ENCODE measurements at regions not wholly inside any gene's neighbourhood (a gene's known extent, or its start where the extent isn't known, plus 50 kb on each side); places are given as distances from the start of the nearest gene placed in this dataset.
"Not testable (repeated sequence)": the region's sequence is repeated elsewhere in the genome, so short reads cannot be mapped to it uniquely, and the experiment has no call there.

GRCh38 chr21:25199944-25200343 lies 407.3 kb downstream of the MRPL39 start:
- intact Hi-C loops (cut with DNase I): no loop called here
- ATAC-seq: no peak
- no peak for DNase-seq (ENCODE audit: missing footprints)

- no peak for ATAC-seq
- intact Hi-C loops (cut with DNase I): no loop called here
- DNase-seq (ENCODE audit: missing footprints): no peak
These were observed 416.1 kb downstream of the MRPL39 start for GRCh38 chr21:25191141-25191540.

- intact Hi-C loops (cut with DNase I): no loop called here
- DNase-seq (ENCODE audit: missing footprints) (no peak), ATAC-seq (peak; percentile 57)
These were observed 417.8 kb downstream of the MRPL39 start for GRCh38 chr21:25189497-25189896.

- DNase-seq (ENCODE audit: missing footprints) (no peak), ATAC-seq (no peak)
- intact Hi-C loops (cut with DNase I): no loop called here
These were observed 418.6 kb downstream of the MRPL39 start for GRCh38 chr21:25188677-25189079.

GRCh38 chr21:25186273-25186672 lies 421.0 kb downstream of the MRPL39 start:
- intact Hi-C loops (cut with DNase I): no loop called here
- ATAC-seq (no peak), DNase-seq (ENCODE audit: missing footprints) (no peak)

- ATAC-seq (no peak), DNase-seq (ENCODE audit: missing footprints) (no peak)
- intact Hi-C loops (cut with DNase I): no loop called here
These were observed 423.7 kb downstream of the MRPL39 start for GRCh38 chr21:25183577-25183976.

- ATAC-seq; intact Hi-C loops (cut with DNase I); DNase-seq (ENCODE audit: missing footprints): not testable (repeated sequence)
These were observed 425.6 kb downstream of the MRPL39 start for GRCh38 chr21:25181690-25182089.

- DNase-seq (ENCODE audit: missing footprints): no peak
- intact Hi-C loops (cut with DNase I): no loop called here
- ATAC-seq: no peak
These were observed 428.2 kb downstream of the MRPL39 start for GRCh38 chr21:25179116-25179515.

GRCh38 chr21:25176637-25177412 lies 430.5 kb downstream of the MRPL39 start:
- no peak for ATAC-seq
- intact Hi-C loops (cut with DNase I): no loop called here
- DNase-seq (ENCODE audit: missing footprints): no peak

GRCh38 chr21:25175938-25176337 lies 431.3 kb downstream of the MRPL39 start:
- ATAC-seq (no peak), DNase-seq (ENCODE audit: missing footprints) (no peak)
- intact Hi-C loops (cut with DNase I): no loop called here

GRCh38 chr21:25171438-25171837 lies 435.8 kb downstream of the MRPL39 start:
- intact Hi-C loops (cut with DNase I): no loop called here
- ATAC-seq (no peak), DNase-seq (ENCODE audit: missing footprints) (no peak)

- intact Hi-C loops (cut with DNase I): no loop called here
- DNase-seq (ENCODE audit: missing footprints): no peak
- ATAC-seq: no peak
These were observed 436.6 kb downstream of the MRPL39 start for GRCh38 chr21:25170681-25171080.

GRCh38 chr21:25169370-25169769 lies 437.9 kb downstream of the MRPL39 start:
- ATAC-seq (no peak), DNase-seq (ENCODE audit: missing footprints) (no peak)
- intact Hi-C loops (cut with DNase I): no loop called here

GRCh38 chr21:25166904-25167303 lies 440.4 kb downstream of the MRPL39 start:
- ATAC-seq: not testable (repeated sequence)

GRCh38 chr21:25161571-25161970 lies 445.7 kb downstream of the MRPL39 start:
- intact Hi-C loops (cut with DNase I): no loop called here
- ATAC-seq: no peak

More at GRCh38 chr21:25166904-25167303, 440.4 kb downstream of the MRPL39 start:
- DNase-seq (ENCODE audit: missing footprints); intact Hi-C loops (cut with DNase I): not testable (repeated sequence)

GRCh38 chr21:25155020-25155419 lies 452.3 kb downstream of the MRPL39 start:
- intact Hi-C loops (cut with DNase I); DNase-seq (ENCODE audit: missing footprints); ATAC-seq: not testable (repeated sequence)

More at GRCh38 chr21:25161571-25161970, 445.7 kb downstream of the MRPL39 start:
- no peak for DNase-seq (ENCODE audit: missing footprints)

GRCh38 chr21:25149022-25149421 lies 458.3 kb downstream of the MRPL39 start:
- intact Hi-C loops (cut with DNase I): no loop called here
- no peak for DNase-seq (ENCODE audit: missing footprints)

GRCh38 chr21:25139414-25139813 lies 467.9 kb downstream of the MRPL39 start:
- intact Hi-C loops (cut with DNase I): no loop called here
- ATAC-seq (no peak), DNase-seq (ENCODE audit: missing footprints) (no peak)

More at GRCh38 chr21:25149022-25149421, 458.3 kb downstream of the MRPL39 start:
- ATAC-seq: no peak

GRCh38 chr21:25133939-25134338 lies 473.3 kb downstream of the MRPL39 start:
- ATAC-seq: no peak
- no peak for DNase-seq (ENCODE audit: missing footprints)
- intact Hi-C loops (cut with DNase I): no loop called here

- DNase-seq (ENCODE audit: missing footprints) (no peak), ATAC-seq (no peak)
- intact Hi-C loops (cut with DNase I): no loop called here
These were observed 479.5 kb downstream of the MRPL39 start for GRCh38 chr21:25127811-25128210.

- DNase-seq (ENCODE audit: missing footprints) (no peak), ATAC-seq (no peak)
- intact Hi-C loops (cut with DNase I): no loop called here
These were observed 480.3 kb downstream of the MRPL39 start for GRCh38 chr21:25127007-25127406.

Data from Right ventricle myocardium inferior (tissue), 1 donor.